ENCODE measurements at regions not wholly inside any gene's neighbourhood (a gene's known extent, or its start where the extent isn't known, plus 50 kb on each side); places are given as distances from the start of the nearest gene placed in this dataset.

DNA sequence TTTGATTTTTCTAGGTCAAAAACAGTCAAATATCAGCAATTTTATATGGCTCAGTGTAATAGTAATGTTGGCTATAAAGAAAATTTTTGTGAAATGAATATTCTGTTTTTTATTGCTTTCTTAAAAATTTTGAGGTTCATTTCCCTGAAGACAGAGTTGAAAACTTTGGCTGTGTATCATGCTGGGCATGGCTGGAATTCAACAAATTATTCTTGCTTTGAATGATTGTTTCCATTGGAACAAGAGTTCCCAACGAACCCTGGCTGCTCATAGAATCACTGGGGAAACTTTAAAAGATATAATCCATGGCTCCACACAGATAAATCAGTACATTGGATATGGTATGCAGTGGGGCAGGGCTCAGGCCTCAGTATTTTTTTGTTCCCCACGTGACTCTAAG is 118.6 kb downstream of the PLCE1 start:
- TF ChIP-seq, protein P1, sequence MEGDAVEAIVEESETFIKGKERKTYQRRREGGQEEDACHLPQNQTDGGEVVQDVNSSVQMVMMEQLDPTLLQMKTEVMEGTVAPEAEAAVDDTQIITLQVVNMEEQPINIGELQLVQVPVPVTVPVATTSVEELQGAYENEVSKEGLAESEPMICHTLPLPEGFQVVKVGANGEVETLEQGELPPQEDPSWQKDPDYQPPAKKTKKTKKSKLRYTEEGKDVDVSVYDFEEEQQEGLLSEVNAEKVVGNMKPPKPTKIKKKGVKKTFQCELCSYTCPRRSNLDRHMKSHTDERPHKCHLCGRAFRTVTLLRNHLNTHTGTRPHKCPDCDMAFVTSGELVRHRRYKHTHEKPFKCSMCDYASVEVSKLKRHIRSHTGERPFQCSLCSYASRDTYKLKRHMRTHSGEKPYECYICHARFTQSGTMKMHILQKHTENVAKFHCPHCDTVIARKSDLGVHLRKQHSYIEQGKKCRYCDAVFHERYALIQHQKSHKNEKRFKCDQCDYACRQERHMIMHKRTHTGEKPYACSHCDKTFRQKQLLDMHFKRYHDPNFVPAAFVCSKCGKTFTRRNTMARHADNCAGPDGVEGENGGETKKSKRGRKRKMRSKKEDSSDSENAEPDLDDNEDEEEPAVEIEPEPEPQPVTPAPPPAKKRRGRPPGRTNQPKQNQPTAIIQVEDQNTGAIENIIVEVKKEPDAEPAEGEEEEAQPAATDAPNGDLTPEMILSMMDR (IDR thresholded peaks at IDR 0.05) = no peak
- no peak for TF ChIP-seq POLR2A (IDR thresholded peaks at IDR 0.05)
